ENCODE measurements at regions not wholly inside any gene's neighbourhood (a gene's known extent, or its start where the extent isn't known, plus 50 kb on each side); places are given as distances from the start of the nearest gene placed in this dataset.

GRCh38 chr14:94917041-94917600, 147.2 kb upstream of the GSC start:
- Mint-ChIP-seq H3K36me3 (ENCODE audit: unreplicated experiment) (no peaks in the 10 kb centered on the region), H3K4me1 (ENCODE audit: unreplicated experiment) (no peaks in the 10 kb centered on the region), H3K27me3 (ENCODE audit: unreplicated experiment) (peaks cover 5% of the 10 kb centered on the region), H3K9me3 (ENCODE audit: unreplicated experiment) (peaks cover 4% of the 10 kb centered on the region), H3K27ac (ENCODE audit: unreplicated experiment) (no peak overlapping the region), H3K4me3 (ENCODE audit: unreplicated experiment) (no peak overlapping the region)
- no peak for TF ChIP-seq CTCF (IDR thresholded peaks at IDR 0.05)
- DNase-seq (ENCODE audit: extremely low spot score, unreplicated experiment), result no peak

- no peaks in the 10 kb centered on the region for H3K36me3 Mint-ChIP-seq (ENCODE audit: unreplicated experiment)
- no peak for DNase-seq (ENCODE audit: extremely low spot score, unreplicated experiment)
- no peak overlapping the region for H3K4me3 Mint-ChIP-seq (ENCODE audit: unreplicated experiment)
- H3K9me3 Mint-ChIP-seq (ENCODE audit: unreplicated experiment), result peaks cover 19% of the 10 kb centered on the region
- H3K27ac Mint-ChIP-seq (ENCODE audit: unreplicated experiment), result no peak overlapping the region
- no peak for TF ChIP-seq CTCF (IDR thresholded peaks at IDR 0.05)
- H3K27me3 Mint-ChIP-seq (ENCODE audit: unreplicated experiment), result peaks cover 5% of the 10 kb centered on the region
- no peaks in the 10 kb centered on the region for H3K4me1 Mint-ChIP-seq (ENCODE audit: unreplicated experiment)
These were observed 144.3 kb upstream of the GSC start for GRCh38 chr14:94914191-94914590.

GRCh38 chr14:94907626-94908261, 137.8 kb upstream of the GSC start:
- no peaks in the 10 kb centered on the region for H3K27me3 Mint-ChIP-seq (ENCODE audit: unreplicated experiment)
- H3K4me1 Mint-ChIP-seq (ENCODE audit: unreplicated experiment), result peaks cover 31% of the 10 kb centered on the region
- no peaks in the 10 kb centered on the region for H3K36me3 Mint-ChIP-seq (ENCODE audit: unreplicated experiment)
- H3K4me3 Mint-ChIP-seq (ENCODE audit: unreplicated experiment), result no peak overlapping the region
- no peak overlapping the region for H3K27ac Mint-ChIP-seq (ENCODE audit: unreplicated experiment)
- H3K9me3 Mint-ChIP-seq (ENCODE audit: unreplicated experiment), result peaks cover 19% of the 10 kb centered on the region
- no peak for TF ChIP-seq CTCF (IDR thresholded peaks at IDR 0.05)
- no peak for DNase-seq (ENCODE audit: extremely low spot score, unreplicated experiment)

GRCh38 chr14:94906991-94907587, 137.2 kb upstream of the GSC start:
- no peak overlapping the region for H3K4me3 Mint-ChIP-seq (ENCODE audit: unreplicated experiment)
- no peak for TF ChIP-seq CTCF (IDR thresholded peaks at IDR 0.05)
- H3K4me1 Mint-ChIP-seq (ENCODE audit: unreplicated experiment), result peaks cover 31% of the 10 kb centered on the region
- no peaks in the 10 kb centered on the region for H3K27me3 Mint-ChIP-seq (ENCODE audit: unreplicated experiment)
- no peak overlapping the region for H3K27ac Mint-ChIP-seq (ENCODE audit: unreplicated experiment)
- peaks cover 15% of the 10 kb centered on the region for H3K9me3 Mint-ChIP-seq (ENCODE audit: unreplicated experiment)
- DNase-seq (ENCODE audit: extremely low spot score, unreplicated experiment), result no peak
- no peaks in the 10 kb centered on the region for H3K36me3 Mint-ChIP-seq (ENCODE audit: unreplicated experiment)

GRCh38 chr14:94906577-94906976, 136.7 kb upstream of the GSC start:
- Mint-ChIP-seq H3K27ac (ENCODE audit: unreplicated experiment) (no peak overlapping the region), H3K4me3 (ENCODE audit: unreplicated experiment) (no peak overlapping the region), H3K27me3 (ENCODE audit: unreplicated experiment) (no peaks in the 10 kb centered on the region), H3K9me3 (ENCODE audit: unreplicated experiment) (peaks cover 11% of the 10 kb centered on the region), H3K4me1 (ENCODE audit: unreplicated experiment) (peaks cover 31% of the 10 kb centered on the region), H3K36me3 (ENCODE audit: unreplicated experiment) (no peaks in the 10 kb centered on the region)
- TF ChIP-seq CTCF (IDR thresholded peaks at IDR 0.05), result no peak
- DNase-seq (ENCODE audit: extremely low spot score, unreplicated experiment), result no peak
